HG03045 (cell line): ENCODE measurements at regions not wholly inside any gene's neighbourhood (a gene's known extent, or its start where the extent isn't known, plus 50 kb on each side); places are given as distances from the start of the nearest gene placed in this dataset.

ENCODE experiments used
- ATAC-seq: cut with Tn5 transposase; IDR thresholded peaks from one replicate; pipeline ENCODE4 v1.9.1; 2021; ENCODE audit warnings: mild to moderate bottlenecking, moderate library complexity; ENCODE audit not compliant: unreplicated experiment

DNA sequence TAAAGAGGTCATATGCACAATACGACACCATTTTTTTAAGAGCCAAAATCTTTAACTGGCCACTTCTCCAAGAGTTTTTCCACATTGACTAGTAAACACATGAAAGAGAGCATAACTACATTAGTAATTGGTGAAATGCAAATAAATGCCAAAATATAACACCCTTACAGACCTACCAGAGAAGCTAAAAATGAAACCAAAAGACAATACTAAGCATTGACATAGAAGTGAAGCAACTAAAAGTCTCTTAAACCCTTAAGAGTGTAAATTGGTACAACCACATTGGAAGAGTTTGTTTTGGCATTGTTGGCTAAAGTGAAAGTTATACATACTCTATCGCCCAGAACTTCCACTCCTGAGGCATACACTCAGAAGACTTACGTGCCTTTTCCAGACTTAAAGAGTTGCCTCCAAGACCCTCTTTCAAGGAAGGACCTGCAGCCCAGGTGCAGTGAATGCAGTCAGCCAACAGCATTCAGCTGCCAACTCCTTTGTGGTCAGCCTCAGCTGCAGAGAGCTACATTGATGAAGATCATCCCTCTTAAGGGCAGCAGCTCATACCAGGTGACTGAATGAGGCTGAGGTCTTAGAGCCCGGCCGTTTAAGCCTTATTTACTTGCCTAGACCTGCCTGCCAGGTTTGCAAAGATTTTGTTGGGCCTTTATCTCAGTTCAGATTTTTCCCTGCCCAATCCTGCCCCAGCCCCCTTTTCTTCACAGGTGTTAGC, 839.1 kb upstream of the ADGRL2 start:
- no peak for ATAC-seq

DNA sequence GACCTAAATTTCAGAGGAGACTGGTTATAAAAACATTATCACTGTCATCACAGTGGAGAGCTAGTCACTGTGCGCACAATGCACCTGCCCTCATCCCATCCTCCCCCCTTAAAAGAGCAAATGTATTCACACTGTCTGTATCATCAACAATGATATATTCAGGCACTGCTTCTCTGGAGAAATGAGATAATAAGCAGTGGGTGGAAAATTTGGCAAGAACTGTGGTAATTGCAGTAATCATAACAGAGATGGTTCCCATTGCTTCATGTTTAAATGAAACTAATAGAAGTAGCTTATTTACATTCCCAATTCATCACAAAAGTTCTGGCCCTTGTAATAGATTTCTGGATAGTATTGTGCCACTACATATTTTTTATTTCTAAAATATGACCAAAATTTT, 867.4 kb upstream of the ADGRL2 start:
- no peak for ATAC-seq

DNA sequence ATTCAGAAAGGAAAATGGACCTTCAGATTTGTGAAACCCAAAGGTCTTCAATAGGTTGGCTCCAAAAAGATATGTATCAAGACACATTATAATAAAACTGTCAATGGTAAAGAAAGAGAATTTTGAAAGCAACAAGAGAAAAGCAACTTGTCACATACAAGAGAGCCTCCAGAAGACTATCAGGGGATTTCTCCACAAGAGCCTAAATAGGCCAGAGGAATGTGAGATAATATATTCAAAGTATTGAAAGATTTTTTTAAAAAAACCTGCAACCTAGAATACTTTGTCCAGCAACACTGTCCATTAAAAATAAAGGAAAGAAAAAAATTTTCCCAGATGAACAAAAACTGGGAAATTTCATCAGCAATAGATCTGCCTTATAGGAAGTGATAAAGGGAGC, 869.6 kb upstream of the ADGRL2 start:
- ATAC-seq: no peak

DNA sequence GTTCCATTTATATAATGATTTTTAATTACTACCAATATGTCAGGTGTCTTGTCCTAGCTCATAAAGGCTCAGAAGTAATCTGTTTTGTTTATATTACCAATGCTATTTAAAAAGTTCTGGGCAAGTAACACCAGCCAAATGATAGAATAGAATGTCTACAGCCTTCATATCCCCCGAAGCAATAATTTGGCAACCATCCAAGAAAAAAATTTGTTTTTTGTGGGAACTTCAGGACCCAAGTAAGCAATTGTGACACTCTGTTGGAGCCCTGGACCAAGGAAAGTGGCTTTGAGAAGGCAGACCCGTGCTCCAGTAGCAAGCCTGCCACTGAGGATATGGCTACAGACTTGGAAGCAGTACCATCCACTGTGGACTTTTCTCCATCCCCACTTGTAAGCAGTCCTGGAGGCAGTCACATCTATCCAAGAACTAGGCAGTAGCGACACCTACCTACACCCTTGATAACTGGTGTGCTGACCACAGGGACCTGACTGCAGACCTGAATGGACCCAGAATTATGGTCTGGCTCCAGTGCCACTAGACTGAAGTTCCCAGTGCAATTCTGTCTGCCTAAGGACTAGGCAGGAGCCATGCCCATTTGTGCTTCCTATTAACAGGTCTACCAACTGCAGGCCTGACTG, 870.7 kb upstream of the ADGRL2 start:
- no peak for ATAC-seq

DNA sequence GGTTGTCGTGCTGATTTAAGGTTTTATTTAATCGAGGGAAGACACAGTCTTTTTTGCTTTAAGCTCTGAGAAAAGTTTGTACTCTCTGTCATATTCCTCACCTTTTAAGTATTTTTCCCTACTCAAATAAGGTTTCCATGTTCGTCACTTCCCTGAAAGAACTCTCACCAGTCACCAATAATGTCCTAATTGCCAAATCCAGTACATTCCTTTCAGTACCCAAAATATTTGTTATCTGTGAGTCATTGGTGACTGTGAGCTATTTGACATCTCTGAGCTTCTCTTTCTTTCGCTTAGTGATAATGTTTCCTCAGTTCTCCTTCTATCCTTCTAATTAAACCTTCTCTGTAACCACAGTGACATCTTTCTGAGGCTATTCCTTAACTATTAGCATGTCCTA, 874.2 kb upstream of the ADGRL2 start:
- no peak for ATAC-seq

DNA sequence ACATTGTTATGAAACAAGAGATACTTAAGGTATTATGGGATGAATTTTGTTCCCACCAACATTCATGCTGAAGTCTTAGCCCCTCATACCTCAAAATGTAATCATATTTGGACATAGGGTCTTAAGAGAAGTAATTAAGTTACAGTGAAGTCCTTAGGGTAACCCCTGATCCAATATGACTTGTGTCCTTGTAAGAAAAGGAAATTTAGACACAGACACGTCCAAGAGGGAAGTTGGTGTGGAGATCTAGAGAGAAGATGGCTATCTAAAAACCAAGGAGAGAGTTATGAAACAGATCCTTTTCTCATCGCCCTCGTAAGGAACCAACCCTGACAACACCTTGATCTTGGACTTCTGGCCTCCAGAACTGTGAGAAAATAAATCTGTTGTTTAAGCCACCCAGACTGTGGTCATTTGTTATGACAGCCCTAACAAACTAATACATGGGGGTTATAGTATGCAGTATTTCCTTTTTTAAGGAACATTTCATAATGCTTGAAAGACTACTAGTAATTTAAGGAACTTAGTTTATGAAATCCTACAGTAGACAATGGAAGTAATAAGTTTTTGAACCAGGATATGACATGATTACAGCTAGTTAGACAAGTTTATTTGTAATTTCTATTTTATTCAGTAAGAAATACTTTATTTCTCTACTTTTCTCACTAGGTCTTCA, 875.5 kb upstream of the ADGRL2 start:
- no peak for ATAC-seq

DNA sequence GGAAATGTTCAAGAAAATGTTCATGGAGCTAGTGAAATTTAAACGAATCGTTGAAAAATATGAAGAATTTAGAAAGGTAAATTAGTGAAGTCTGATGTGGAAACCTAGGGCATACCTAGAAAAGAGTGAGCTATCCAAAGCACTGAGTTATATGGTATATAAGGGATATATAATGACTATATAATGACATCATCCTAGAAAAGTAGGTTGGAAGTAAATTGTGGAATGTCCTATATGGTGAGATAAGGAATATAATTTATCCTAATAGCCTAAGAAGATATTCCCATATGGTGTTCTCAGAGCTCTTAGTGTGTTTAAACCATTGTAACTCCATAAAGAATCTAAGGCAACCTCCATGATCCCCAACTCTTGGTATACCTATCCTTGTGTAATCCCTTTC, 876.4 kb upstream of the ADGRL2 start:
- ATAC-seq: no peak

DNA sequence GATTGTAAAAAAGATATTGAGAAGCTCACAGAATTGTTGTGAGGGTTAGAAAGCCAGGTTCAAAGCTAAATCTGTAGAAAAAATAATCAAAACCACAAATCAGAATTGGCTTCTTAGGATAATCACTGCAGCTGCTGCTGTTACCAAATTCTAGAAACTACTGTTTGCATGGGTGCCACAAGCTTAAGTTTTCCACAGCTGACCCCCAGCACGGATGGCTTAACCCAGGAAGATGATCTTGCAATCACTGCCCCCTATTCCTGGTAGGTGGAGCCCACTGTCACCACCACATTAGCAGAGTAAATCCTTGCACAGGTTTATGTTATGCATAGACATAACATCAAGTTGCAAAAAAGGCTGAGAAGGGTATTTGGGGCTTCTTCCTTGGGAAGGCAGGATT, 877.8 kb upstream of the ADGRL2 start:
- ATAC-seq: no peak

DNA sequence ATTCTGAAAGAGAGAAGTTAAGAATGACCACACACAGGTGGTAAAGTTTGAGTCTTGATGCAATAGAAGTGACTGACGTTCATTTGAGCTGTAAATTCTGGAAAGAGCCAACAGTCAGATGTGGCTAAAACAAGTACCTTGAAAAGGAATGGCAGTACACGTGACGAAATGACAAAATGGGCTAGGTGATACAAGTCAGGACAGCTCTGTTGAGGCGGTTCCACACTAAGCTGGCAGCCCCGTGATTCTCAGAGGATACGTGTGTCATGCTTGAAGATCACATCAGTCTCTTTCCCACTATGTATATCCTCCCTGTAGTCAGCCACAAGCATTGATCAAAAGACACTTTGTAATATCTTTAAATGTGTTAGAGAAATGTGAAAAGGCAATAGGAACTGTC, 881.3 kb upstream of the ADGRL2 start:
- no peak for ATAC-seq

DNA sequence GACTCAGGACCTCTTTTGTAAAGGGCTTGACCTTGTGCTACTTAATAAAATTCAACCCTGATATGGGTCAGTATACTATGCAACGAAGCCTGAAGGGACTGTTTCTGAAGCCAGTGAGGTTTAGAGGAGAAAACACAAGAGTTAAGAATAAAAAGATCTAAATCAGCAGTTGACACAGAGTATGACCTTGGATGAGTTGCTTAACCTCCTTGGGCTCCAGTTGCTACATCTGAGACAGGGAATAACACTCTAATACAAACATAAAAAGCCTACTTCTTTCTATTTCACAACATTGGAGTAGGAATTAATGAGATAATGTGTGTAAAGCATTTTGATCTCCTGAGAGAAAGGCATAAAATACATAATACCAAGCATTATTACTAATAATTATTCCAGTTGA, 882.4 kb upstream of the ADGRL2 start:
- ATAC-seq: no peak

DNA sequence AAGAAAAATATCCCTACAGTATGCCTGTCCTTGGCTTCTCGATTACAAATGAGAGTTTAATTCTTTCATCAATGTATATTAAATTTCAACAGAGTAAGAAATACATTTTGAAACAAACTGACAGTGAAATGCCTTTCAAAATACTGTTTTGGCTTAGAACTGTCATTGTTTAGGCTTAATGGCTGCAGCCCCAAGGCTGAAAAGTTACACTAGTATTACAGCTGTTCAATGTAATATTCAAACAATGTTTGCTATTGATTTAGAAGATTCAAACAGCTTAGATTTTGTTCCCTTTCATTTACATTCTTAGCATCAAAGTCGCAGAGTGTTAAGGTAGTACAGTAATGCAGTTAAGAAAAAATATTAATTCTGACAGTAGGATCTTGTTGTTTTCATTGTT, 882.9 kb upstream of the ADGRL2 start:
- no peak for ATAC-seq

DNA sequence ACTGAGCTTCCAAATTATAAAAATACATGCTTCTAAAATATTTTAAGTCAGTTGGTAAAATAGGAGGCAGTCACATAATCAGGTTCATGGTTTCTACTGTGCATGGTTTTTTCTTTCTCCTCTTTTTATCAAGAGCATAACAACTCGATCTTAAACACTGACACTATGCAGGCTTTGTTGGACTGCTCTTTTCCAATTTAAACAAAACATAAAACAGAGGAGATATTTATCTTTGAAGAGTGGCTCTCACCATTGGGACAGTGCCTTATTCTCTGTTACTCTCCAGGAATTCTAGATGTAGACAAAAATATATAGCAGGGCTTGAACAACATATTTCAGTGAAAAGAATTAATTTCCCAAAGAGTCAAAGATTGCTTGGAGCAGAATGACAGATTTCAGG, 883.5 kb upstream of the ADGRL2 start:
- ATAC-seq: no peak

DNA sequence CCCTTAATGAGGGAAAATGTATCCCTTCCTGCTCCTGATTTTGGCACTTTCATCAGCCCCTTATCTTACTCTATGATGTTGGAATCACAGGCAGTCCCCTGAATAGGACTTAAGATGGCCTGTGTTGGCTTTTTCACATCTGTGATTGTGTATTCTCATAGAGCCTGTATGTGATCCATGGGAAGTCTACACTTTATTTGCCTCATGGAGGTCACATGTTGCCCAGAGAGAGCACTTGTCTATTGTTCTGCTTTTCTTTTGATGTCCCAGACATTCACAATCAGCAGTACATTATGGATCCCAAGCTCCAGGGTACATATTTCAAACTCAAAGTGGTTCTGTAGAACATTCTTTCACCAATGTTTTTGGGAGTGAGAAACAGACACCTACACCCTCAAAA, 885.2 kb upstream of the ADGRL2 start:
- no peak for ATAC-seq

DNA sequence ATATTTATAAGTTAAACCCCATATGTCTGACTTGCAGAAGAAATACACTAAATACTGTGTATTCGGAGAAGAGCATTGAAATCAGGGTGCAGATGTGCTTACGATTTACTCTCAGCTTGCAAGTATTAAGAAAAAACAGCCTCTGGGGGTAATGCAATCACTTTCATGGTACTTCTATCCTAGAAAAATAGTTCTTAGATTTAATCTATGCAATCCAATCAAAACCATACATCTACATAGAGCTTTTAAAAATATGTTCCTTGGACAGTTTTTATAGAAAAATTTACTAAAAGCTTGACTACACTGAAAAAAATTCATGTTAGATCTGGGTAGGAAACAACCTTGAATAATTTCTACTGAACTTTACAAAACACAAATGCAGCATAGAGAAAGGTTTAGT, 890.3 kb upstream of the ADGRL2 start:
- ATAC-seq: no peak

DNA sequence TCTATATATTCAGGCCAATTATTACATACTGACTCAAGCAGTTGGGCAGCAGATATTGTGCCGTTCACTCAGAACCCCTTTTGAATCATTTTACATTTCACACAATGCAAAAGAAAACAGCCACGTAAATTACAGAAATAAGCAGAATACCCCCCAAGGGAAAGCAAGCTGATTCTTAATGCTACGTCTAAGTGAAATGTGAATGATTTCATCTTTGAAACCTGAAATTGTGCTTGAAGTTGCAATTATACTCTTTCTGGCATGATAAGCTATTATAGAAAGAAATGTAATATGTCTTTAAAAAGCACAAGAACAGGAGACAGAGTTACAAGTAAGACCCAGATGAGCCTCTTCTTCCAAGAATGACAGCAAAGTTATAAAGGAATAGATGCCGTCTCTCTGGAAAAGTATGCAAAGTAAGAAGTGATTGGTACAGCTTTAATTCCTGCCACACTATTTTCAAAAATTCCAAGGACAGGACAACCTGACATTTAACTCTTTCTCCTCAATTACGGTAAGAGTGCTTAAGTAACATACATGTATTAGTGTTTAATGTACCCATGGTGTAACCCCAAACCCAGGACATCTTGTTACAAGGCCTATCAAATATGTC, 891.5 kb upstream of the ADGRL2 start:
- no peak for ATAC-seq

DNA sequence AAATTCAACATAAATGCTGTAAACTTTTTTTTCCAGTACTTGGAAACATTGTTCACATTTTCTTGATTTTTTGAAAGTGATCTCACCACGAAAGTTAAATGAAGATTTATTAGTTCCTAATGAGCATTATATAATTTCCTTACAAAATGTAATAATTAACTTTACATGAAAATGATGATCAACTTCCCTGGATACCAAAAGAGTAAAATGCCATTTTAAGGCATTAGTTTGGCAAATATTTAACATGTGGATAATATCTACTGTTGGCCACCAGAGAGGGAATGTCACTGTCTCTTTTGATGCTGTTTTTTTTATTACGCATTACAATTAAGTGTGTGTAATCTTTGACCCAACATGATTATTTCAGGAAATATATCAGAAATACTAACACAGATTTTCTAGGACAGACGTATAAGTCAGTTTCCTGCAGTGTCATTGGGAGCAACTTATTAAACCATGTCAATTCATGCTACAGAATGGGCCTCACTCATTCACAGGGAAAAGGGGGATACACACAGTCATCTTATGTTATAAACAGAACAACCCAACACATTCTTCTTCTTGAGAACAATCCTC, 903.9 kb upstream of the ADGRL2 start:
- no peak for ATAC-seq

DNA sequence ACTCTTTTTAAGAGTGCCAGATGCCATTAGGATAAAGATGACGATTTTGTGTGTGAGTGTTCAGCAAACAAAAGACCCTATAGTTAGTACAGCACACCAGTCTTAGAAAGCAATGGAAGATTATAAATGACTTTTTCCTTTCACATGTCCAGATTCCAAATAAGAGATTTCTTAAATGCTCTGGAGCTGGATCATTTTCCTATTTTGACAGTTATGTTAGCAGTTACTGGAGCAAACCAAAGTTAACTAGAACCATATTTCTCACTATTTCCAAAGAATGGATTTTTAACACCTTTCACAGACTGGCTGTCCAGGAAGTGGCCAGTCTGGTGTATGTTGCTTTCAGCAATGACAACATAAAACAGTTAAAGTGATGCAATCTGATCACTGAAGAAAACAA, 905.8 kb upstream of the ADGRL2 start:
- ATAC-seq: no peak

DNA sequence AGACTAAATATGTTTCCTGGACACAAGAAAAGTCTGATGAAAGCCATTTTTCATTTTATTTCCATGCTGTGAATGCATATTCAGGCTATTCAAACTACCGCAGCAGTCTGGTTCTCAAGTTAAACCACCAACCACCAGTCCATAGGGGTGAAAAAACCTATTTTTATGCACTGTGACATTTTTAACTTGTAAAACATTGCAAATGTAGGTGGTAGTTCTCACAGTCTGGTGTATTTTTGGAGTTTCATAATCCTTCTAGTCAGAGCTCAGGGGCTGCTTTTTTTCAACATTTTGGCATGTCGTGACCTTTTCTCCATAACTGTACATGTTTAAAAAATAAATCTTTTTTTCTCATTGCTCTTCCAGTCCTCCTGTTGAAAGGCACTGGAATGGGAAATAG, 907.6 kb upstream of the ADGRL2 start:
- no peak for ATAC-seq

DNA sequence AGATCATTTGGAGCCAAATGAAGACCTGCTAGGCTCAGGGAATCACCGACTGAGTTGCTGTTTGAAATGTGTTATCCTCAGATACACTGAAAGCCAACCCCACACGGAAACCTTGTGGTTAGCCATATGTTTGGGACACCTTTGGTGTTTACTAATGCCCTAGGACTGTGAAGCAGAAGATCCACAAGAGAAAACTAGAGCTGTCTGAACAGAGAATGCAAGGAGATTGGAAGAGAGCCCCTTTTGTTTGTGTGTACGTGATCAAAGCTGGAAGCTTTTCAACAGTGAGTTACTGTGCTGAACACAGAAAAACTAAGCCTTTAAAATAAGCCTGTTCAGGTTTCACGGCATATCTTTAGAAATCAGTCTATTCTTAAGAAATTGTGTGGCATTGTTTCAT, 908.2 kb upstream of the ADGRL2 start:
- ATAC-seq: no peak

DNA sequence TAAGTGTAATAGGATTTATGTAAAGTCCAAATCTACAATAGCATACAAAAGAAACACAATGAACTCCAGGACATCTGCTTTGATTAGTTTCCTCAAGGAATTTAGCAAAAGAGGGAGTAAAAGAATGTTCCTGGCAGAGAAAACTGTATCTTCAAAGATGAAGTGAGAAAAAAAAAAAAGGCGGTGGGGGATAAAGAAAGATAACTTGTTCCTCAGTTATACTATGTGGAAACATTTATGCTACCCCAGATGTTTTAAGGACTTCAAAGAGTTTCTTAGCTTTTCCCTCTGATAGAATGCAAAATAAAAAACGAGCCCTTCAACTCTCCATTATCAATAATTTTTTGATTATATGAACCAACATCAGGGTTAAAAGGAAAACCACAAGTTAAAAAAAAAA, 908.9 kb upstream of the ADGRL2 start:
- no peak for ATAC-seq

DNA sequence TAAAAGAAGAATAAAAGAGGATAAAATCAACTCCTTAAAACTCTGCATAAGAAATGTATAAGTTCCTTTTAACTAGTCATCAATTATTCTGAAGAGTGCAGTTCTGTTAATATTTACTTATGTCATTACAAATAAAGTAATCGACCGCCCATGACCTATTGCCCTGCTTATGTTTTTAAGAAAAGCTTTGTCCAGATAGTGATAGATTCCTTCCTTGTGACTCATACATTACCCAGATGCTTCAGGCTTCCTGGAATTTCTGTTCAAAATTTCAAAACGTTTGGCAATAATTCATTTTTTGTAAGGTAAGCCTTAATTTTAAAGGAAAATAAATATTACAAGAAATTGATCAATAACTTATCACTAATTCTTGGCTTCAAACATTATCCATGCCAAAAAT, 918.2 kb upstream of the ADGRL2 start:
- no peak for ATAC-seq

DNA sequence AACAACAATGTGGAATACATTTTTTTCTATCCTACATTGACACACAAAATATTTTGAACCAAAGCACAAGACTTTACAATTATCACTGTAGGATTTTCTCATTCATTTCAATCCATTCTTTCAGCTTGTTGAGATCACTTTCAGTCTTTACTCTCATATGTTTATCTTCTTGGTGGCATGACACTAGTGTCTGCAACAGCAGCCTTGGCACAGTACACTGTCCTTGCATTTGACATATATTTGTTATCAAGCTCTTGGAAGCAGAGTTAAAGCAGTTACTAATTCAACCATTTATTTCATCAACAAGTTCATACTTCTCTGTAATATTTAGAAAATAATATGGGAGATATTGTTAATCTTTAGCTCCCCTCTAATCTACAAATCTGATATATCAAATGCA, 922.4 kb upstream of the ADGRL2 start:
- no peak for ATAC-seq
